ENCODE measurements at regions not wholly inside any gene's neighbourhood (a gene's known extent, or its start where the extent isn't known, plus 50 kb on each side); places are given as distances from the start of the nearest gene placed in this dataset.

DNA sequence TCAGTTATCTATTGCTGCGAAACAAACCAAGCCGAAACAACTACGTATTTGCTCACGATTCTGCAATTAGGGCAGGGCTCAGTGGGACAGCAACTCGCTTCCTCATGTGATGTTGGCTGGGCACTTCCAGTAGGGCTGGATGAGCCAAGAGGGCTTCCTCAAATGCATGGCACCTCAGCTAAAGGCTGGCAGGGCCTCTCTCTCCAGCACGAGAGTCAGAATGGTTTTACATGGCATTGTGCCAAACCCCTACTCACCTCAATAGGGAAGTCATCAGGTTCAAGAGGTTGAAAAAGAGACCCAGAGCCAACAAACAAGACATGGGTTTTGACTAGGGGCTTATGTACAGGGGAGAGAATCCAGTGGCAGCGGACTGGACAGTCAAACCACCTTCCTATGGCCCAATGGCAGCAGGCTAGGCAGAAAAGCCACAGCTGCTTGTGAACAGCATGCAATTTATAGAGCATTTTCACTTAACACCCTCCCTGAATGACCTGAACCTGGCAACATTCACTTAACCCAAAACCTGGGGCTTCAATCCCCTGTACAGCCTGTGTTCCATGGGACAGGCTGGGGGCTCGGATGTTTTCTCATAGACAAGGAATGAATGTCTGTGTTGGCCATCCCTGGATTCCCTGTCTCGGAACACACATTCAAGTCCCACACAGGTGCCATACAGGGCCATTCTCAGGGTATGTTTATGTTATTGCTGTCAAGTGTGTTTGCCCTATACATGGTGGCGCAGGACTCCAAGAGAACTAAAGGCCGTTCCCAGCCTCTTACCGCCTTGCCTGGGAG lies 154.2 kb upstream of the NAV2 start:
- no peaks in the 10 kb centered on the region for H3K9me3 ChIP-seq
- H3K4me3 ChIP-seq: no peak overlapping the region
- WGBS, 2 donors: 86 to 94% methylated on average over 7 to 10 of the region's 12 CpGs
- TF ChIP-seq, protein P1, sequence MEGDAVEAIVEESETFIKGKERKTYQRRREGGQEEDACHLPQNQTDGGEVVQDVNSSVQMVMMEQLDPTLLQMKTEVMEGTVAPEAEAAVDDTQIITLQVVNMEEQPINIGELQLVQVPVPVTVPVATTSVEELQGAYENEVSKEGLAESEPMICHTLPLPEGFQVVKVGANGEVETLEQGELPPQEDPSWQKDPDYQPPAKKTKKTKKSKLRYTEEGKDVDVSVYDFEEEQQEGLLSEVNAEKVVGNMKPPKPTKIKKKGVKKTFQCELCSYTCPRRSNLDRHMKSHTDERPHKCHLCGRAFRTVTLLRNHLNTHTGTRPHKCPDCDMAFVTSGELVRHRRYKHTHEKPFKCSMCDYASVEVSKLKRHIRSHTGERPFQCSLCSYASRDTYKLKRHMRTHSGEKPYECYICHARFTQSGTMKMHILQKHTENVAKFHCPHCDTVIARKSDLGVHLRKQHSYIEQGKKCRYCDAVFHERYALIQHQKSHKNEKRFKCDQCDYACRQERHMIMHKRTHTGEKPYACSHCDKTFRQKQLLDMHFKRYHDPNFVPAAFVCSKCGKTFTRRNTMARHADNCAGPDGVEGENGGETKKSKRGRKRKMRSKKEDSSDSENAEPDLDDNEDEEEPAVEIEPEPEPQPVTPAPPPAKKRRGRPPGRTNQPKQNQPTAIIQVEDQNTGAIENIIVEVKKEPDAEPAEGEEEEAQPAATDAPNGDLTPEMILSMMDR (IDR thresholded peaks at IDR 0.05): no peak
- TF ChIP-seq POLR2A (IDR thresholded peaks at IDR 0.05): no peak
- intact Hi-C loops (cut with DNase I): loop anchor here (5.0 to 10.0 kb wide), 2 partner anchors 304 to 486 kb away; no protein-coding TSS in a partner anchor
- DNase-seq: no peak
- peaks cover 0 to 11% (median 0%) of the 10 kb centered on the region in 4 donors for H3K27me3 ChIP-seq
- H3K27ac ChIP-seq: no peak overlapping the region
- no peaks in the 10 kb centered on the region for H3K36me3 ChIP-seq
- H3K4me1 ChIP-seq: peaks cover 0 to 4% (median 0%) of the 10 kb centered on the region in 3 donors

DNA sequence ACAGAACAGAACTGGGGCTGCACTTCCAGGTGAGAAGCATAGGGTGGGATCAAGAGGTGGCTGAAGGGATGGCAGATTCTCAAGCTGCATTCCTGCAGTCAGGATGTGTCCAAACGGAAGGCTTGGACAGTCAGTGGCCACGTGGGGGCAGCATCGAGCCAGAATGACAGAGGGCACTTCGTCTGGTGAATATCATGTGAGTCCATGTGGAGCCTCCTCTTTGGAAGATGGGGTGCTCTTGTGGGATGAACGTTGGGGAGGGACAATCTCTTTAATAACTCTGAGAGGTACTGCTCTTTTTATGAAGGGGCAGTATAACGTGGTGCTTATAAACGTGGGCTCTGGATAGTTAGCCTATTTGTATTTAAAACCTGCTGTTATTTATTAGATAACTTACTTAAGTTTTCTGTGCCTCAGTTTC lies 154.9 kb upstream of the NAV2 start:
- Histone ChIP-seq H3K9me3 (no peaks in the 10 kb centered on the region), H3K27me3 (peaks cover 0 to 11% (median 0%) of the 10 kb centered on the region in 4 donors), H3K27ac (no peak overlapping the region), H3K4me3 (no peak overlapping the region), H3K4me1 (peaks cover 0 to 4% (median 0%) of the 10 kb centered on the region in 3 donors), H3K36me3 (no peaks in the 10 kb centered on the region)
- intact Hi-C loops (cut with DNase I): loop anchor here (5.0 to 10.0 kb wide), 2 partner anchors 303 to 485 kb away; no protein-coding TSS in a partner anchor
- WGBS, 2 donors: 3 to 6% methylated on average over 7 of the region's 7 CpGs
- no peak for DNase-seq
- no peak for TF ChIP-seq POLR2A (IDR thresholded peaks at IDR 0.05)
- TF ChIP-seq, protein P1 (IDR thresholded peaks at IDR 0.05): peak; percentile 66 to 85 (median 76)

DNA sequence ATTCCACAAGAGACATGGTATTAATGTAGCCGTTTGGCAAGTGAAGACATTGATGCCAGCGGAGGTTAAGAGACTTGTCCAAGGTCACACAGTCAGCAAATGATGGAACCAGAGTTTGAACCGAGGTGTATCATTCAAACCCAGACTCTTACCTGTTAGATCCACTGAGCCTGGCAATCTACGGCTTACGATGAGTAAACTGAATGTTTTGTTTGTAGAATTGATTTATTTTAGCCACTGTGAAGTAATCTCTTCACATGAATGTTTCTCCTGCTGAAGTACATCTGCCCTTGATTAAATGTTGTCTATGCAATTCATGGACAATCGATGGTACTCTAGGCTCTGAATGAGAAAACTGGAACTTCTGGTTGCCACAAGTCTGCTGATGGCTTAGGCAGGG lies 155.5 kb upstream of the NAV2 start:
- no peaks in the 10 kb centered on the region for H3K36me3 ChIP-seq
- 53 to 60% methylated on average over 6 of the region's 6 CpGs for whole genome bisulfite sequencing, 2 donors
- intact Hi-C loops (cut with DNase I): loop anchor here (5.0 to 10.0 kb wide), 2 partner anchors 302 to 485 kb away; no protein-coding TSS in a partner anchor

DNA sequence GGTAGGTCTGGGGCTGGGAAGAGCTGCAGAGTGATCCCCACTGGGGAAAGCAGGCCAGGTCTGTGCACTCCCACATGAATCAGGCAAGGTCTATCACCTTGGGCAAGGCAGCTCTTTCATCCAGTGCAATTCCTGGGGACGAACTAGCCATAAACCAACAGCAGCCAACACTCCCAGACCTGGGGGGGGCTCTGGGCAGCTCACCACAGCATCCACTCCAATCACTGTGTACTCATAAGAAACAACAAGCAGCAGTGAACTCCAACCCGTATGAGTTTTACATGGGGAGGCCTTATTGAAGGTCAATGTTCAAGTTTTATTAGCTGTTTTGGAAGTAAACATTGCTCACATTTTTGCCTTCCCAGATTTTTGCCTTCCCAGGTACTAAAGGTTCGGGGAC lies 157.4 kb upstream of the NAV2 start:
- intact Hi-C loops (cut with DNase I): loop anchor here (5.0 to 10.0 kb wide), 2 partner anchors 300 to 483 kb away; no protein-coding TSS in a partner anchor
- Histone ChIP-seq H3K9me3 (no peaks in the 10 kb centered on the region), H3K27ac (no peak overlapping the region), H3K27me3 (peaks cover 0 to 11% (median 0%) of the 10 kb centered on the region in 4 donors), H3K4me3 (no peak overlapping the region), H3K4me1 (peaks cover 0 to 4% (median 0%) of the 10 kb centered on the region in 3 donors), H3K36me3 (no peaks in the 10 kb centered on the region)
- no peak for DNase-seq
- 70 to 71% methylated on average over 1 to 2 of the region's 3 CpGs for WGBS, 2 donors
- TF ChIP-seq, protein P1 (IDR thresholded peaks at IDR 0.05): no peak
- TF ChIP-seq POLR2A (IDR thresholded peaks at IDR 0.05): no peak

More for the DNA sequence above, 155.5 kb upstream of the NAV2 start:
- no peak overlapping the region for H3K27ac ChIP-seq
- peaks cover 0 to 4% (median 0%) of the 10 kb centered on the region in 3 donors for H3K4me1 ChIP-seq
- no peak for TF ChIP-seq POLR2A (IDR thresholded peaks at IDR 0.05)
- TF ChIP-seq, protein P1 (IDR thresholded peaks at IDR 0.05): no peak
- H3K9me3 ChIP-seq: no peaks in the 10 kb centered on the region
- no peak for DNase-seq
- H3K4me3 ChIP-seq: no peak overlapping the region
- peaks cover 0 to 11% (median 0%) of the 10 kb centered on the region in 4 donors for H3K27me3 ChIP-seq

Data from esophagus squamous epithelium (tissue), 5 donors.